PFSK-1 (cell line): ENCODE measurements at regions not wholly inside any gene's neighbourhood (a gene's known extent, or its start where the extent isn't known, plus 50 kb on each side); places are given as distances from the start of the nearest gene placed in this dataset.

ENCODE experiments used
- FOXP2 ChIP-seq: optimal IDR thresholded peaks from 2 replicates; pipeline ENCODE3; 2011; ENCODE audit warnings: borderline replicate concordance, control low read depth, inconsistent platforms; ENCODE audit not compliant: insufficient read depth; ENCODE audit errors: extremely low read length, extremely low read depth
- POLR2AphosphoS5 ChIP-seq: IDR thresholded peaks from 2 replicates; pipeline ENCODE4 v1.6.1; 2012; ENCODE audit warnings: low read depth, mild to moderate bottlenecking, control low read depth, low read length, moderate library complexity
- REST ChIP-seq, 2 experiments: IDR thresholded peaks; 2 replicates each; pipeline versions ENCODE4 v1.6.1 to v1.8.0; 2011 to 2012; ENCODE audit warnings: low read depth in 2 of 2, low read length in 2 of 2, control low read depth in 1 of 2, inconsistent platforms in 1 of 2, mild to moderate bottlenecking in 1 of 2, moderate library complexity in 1 of 2; ENCODE audit not compliant: insufficient read depth in 1 of 2
- SIN3A ChIP-seq: IDR thresholded peaks from 2 replicates; pipeline ENCODE4 v1.6.1; 2012; ENCODE audit warnings: mild to moderate bottlenecking, low read length, moderate library complexity, borderline replicate concordance; ENCODE audit not compliant: insufficient read depth
- TAF1 ChIP-seq: IDR thresholded peaks from 2 replicates; pipeline ENCODE4 v1.6.1; 2012; ENCODE audit warnings: low read length, control low read depth, borderline replicate concordance; ENCODE audit not compliant: insufficient read depth

- TF ChIP-seq REST (IDR thresholded peaks at IDR 0.05; ENCODE audit: insufficient read depth in 1 of 2, low read depth in 2 of 2, low read length in 2 of 2) (no peak), SIN3A (no peak), TAF1 (no peak), POLR2AphosphoS5 (no peak), FOXP2 (no peak)
Observed at GRCh38 chr13:50170447-50171037, 155.3 kb downstream of the KCNRG start.

- TF ChIP-seq REST (IDR thresholded peaks at IDR 0.05; ENCODE audit: insufficient read depth in 1 of 2, low read depth in 2 of 2, low read length in 2 of 2): no peak
- TF ChIP-seq SIN3A: no peak
- TF ChIP-seq TAF1: no peak
- no peak for TF ChIP-seq POLR2AphosphoS5
- TF ChIP-seq FOXP2: no peak
Observed at GRCh38 chr13:50171590-50172282, 156.5 kb downstream of the KCNRG start.

GRCh38 chr13:50174630-50175029 lies 159.4 kb downstream of the KCNRG start:
- TF ChIP-seq SIN3A: no peak
- no peak for TF ChIP-seq POLR2AphosphoS5
- TF ChIP-seq REST (IDR thresholded peaks at IDR 0.05; ENCODE audit: insufficient read depth in 1 of 2, low read depth in 2 of 2, low read length in 2 of 2): no peak
- no peak for TF ChIP-seq TAF1
- no peak for TF ChIP-seq FOXP2

DNA sequence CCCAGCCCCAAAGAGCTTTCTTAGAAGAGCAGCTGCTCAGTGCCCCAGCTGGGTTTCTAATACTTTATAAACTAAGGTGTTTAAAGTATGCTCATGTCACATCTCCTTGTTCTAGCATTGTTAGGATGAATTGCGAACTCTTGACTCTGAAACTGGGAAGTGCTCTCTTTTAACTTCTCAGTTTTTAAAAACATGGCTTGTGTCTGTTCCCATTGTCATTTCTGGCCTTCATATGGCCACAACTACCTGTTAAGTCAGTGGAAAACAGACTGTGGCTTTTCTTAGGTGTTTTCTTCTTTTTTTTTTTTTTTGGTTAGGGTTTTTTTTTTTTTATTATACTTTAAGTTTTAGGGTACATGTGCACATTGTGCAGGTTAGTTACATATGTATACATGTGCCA lies 164.7 kb downstream of the KCNRG start:
- no peak for TF ChIP-seq POLR2AphosphoS5
- TF ChIP-seq REST (IDR thresholded peaks at IDR 0.05; ENCODE audit: insufficient read depth in 1 of 2, low read depth in 2 of 2, low read length in 2 of 2): no peak
- TF ChIP-seq SIN3A: no peak
- TF ChIP-seq FOXP2: no peak
- no peak for TF ChIP-seq TAF1
